Spleen (tissue), 7 donors: ENCODE measurements at regions not wholly inside any gene's neighbourhood (a gene's known extent, or its start where the extent isn't known, plus 50 kb on each side); places are given as distances from the start of the nearest gene placed in this dataset.

Experiments used
- CTCF ChIP-seq, 11 experiments: fragments of 200-600 bp in 7 of 11; fragments of 450-650 bp in 4 of 11; sonication (generic) in 4 of 11; IDR thresholded peaks in 8 of 11; conservative IDR thresholded peaks in 3 of 11; 1 replicate in 7 of 11; 2 replicates in 4 of 11; pipeline versions ENCODE4 v1.4.0 to v1.8.0; 2016 to 2021; ENCODE audit warnings: antibody characterized with exemption in 11 of 11, inconsistent platforms in 4 of 11, mild to moderate bottlenecking in 1 of 11
- POLR2A ChIP-seq, 3 donors: fragments of 450-650 bp; IDR thresholded peaks; one replicate each; pipeline ENCODE4 v1.5.1; 2017; ENCODE audit warnings: antibody characterized with exemption in 3 of 3, mild to moderate bottlenecking in 1 of 3
- donor health status: DM: no; HTN: no; CAD: no; lungs with moderate emphysema.
- donor health status: DM: no; HTN: no; CAD: no.
- donor health status: DM: no; HTN: no; CAD: no.

- TF ChIP-seq CTCF (IDR thresholded peaks at IDR 0.05 in 8 of 11, conservative IDR thresholded peaks at IDR 0.05 in 3 of 11), result no peak
- no peak for TF ChIP-seq POLR2A (IDR thresholded peaks at IDR 0.05)
Measured at GRCh38 chr3:8186213-8186612, 315.4 kb upstream of the LMCD1 start.
